Stimulated activated CD8-positive, alpha-beta memory T cell treated with anti-CD3 and anti-CD28 coated beads, Interleukin-15, amount 100 ng/mL, for 48 hours (primary cell): ENCODE measurements at regions not wholly inside any gene's neighbourhood (a gene's known extent, or its start where the extent isn't known, plus 50 kb on each side); places are given as distances from the start of the nearest gene placed in this dataset.

ENCODE experiments used
- DNase-seq, 2 donors: peaks; one replicate each; pipeline ENCODE4 v3.0.0-alpha.2; 2020; ENCODE audit warnings: low read depth in 2 of 2

DNA sequence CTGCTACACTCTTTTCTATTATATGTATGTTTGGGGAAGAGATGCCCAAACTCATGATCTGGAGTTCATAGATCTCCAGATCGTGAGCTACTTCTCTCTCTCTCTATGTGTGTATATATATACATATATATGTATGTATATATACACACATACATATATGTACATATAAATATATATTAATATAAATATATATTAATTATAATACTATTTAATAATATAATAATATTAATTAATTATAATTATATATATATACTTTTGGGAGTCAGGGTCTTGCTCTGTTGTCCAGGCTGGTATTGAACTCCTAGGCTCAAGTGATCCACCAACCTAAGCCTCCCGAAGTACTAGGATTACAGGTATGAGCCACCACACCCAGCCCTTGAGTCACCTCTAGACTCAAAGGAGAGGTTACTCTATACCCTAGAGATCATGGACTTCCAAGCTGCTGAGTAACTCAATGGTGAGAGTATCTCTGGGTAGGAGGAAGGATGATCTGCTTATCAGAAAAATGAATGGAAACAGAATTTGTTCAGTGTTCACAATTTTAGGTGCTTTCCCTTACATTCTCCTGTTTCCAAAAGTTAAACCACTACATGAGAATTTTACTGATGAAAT, 463.5 kb upstream of the TRIB2 start:
- no peak for DNase-seq

DNA sequence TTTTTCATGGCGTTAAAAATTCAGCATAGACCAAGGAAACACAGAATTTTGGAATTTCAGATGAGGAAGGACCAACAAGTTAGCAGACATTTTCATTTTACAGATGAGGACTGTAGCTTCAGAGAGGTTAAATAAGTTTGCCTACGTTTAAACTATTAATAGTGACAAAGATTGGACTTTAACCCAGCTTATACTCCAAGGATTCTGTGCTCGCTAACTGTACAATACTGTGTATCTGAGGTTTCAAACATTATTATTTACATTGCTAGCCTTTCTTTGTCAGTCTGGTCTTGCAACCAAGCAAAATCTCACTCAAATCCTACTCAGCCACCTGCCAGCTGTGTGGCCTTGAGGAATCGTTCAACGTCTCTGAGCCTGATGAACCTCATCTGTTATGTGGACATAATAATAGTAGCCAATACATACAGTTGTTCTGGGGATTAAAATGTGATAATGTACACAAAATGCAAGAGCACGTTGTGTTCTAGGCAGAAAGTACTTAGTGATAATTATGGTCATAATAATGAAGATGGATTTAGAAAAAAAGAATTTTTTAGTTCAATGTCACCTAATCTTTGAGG, 462.4 kb upstream of the TRIB2 start:
- DNase-seq: no peak

DNA sequence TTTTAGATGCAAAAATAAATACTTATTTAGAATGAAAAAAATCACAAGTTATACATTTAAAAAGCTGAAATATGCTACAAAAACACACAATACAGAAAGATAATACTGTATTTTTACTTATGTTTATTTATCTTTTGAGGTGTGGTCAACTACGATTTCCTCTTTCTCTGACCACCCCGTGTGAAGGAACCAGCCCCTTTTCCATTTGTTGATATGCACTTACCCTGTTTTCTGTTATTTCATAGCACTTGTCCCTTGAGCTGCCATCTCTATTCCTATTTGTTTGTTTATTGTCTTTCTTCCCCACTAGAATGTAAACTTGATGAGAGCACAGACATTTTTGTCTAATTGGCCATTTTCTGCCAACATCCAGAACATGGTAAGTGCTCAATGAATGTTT, 460.5 kb upstream of the TRIB2 start:
- DNase-seq: no peak

DNA sequence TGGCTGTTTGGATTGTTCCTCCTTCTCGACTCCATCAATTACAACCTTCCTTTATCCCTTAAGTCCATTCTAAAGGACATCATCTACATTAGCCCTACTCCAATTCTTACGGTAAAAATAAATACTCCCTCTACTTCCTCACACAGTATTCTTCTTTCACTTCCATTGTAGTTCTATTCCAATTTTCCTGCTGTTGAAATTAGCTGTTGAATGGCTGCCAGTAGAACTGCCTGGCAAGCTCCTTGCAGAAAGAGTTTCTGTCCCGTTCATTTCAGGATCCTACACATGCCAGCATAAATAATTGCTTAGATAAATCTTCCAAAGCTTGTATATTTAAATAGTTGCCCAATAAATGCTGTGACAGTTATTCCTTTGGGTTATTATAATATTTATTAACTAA, 459.3 kb upstream of the TRIB2 start:
- DNase-seq: no peak

DNA sequence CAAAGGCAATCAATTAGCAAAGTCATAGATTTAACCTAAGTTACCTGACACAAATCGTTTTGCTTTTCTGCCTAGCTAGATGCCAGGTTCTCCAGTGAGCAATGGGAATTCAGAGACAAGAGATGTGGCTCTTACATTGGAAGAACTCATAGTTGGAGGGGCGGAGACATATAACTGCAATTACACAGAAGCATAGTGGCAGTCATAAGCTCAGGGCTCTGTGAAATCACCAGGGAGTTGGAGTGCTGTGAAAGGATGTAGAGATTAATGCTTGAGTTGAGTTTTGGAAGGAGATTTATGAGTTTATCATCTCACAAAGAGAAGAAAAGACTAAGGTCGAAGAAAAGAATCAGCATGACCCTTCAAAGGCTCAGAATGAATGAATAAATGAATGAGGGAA, 457.2 kb upstream of the TRIB2 start:
- DNase-seq: no peak

DNA sequence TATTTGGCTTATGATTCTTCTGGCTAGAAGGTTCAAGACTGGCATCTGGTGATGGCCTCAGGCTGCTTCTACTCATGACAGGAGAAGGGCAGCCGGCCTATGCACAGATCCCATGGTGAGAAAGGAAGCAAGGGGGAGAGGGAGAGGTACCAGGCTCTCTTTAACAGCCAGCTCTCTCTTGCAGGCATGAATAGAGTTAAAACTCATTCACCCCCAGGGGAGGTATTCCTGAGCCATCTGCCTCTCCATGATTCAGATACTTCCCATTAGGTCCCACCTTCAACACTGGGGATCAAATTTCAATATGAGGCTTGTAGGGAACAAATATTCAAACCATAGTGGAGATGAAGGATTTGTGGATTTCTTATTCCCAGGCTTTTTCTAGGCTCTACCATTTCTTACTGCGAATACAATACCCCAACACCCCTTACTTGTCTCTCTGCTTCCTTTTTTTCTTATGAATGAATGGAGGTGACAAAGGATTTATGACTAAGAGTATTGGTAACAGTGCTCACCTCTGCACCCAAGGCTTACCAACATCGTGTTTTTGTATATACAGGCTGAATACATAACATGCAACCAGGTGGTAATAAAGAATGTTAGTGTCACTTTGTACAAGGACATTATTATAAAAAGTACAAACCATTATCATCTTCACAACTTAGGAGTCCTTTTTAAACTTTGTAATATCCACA, 454.6 kb upstream of the TRIB2 start:
- DNase-seq: no peak

DNA sequence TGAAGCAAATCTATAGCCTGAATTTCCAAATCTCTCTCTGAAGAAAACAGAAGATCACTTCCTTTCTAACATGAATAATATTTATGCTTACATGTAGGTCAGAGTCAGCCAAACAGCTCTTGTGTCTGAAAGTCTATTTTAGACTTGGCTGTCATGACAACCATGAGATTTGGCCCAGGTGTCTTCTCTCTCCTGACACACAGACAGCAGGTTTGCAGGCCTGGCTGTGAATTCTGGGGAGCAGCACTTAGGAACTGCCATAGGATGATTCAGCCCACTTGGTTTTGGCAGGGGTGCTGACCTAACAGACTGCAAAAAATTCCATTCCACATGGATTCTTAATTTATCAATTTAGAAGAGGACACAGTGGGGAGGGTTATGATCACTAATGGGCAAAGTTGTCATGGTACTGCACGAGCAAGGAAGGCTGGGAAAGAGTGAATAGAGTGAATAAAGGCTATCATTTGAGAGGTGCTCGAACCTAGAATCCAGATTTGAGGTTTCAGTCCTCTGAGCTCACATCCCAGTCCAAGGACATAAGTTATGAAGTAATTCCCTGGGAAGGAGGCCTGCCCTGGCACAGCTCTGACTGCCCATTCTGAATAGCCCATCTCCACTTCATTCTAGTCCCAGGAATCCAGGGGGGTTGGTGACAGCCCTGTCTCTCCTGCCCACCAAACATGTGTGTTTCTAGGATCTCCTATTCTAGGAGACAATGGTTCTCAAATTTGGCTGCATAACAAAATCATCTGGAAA, 453.9 kb upstream of the TRIB2 start:
- no peak for DNase-seq

DNA sequence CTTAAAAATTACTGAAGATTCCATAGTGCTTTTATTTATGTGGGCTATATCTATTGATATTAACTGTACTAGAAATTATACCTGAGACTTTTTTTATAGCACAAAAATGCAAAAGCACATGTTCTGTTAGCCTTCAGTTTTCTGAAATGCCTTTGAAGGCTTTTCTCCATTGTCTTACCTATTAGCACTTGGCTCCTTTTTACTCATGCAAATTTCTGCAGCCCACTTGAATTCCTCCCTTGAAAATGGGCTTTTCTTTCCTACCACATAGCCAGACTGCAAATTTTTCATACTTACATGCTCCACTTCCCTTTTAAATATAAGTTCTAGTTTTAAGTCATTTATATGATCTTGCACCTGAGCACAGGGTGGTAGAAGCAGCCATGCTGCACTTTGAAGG, 453.0 kb upstream of the TRIB2 start:
- no peak for DNase-seq

DNA sequence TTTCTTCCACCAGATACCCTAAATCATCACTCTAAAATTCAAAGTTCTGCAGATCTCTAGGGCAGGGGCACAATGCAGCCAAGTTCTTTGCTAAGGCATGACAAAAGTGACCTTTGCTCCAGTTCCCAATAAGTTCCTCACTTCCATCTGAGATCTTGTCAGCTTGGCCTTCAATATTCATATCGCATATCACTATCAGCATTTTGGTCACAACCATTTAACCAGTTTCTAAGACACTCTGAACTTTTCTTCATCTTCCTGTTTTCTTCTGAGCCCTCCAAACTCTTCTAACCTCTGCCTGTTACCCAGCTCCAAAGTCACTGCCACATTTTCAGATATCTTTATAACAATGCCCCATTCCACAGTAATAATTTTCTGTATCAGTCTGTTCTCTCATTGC, 452.6 kb upstream of the TRIB2 start:
- no peak for DNase-seq

DNA sequence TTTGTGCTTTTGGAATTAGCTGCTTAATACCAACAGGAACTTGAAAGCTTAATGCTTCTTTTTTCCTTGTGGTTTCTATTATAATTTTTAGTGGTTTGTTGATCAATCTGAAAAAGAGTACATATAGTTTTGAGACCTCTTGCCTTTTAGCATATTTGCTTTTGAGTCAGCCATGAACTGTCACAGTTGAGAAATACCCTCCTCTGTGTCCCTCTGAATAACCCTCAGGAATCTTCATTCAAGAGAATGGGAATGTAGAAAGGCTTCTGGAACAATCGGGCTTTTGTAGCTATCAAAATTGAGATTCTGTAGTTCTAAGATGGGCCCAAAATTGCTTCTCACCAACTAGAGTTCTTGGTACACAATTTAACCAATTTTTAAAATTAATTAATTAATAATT, 451.1 kb upstream of the TRIB2 start:
- DNase-seq: no peak

DNA sequence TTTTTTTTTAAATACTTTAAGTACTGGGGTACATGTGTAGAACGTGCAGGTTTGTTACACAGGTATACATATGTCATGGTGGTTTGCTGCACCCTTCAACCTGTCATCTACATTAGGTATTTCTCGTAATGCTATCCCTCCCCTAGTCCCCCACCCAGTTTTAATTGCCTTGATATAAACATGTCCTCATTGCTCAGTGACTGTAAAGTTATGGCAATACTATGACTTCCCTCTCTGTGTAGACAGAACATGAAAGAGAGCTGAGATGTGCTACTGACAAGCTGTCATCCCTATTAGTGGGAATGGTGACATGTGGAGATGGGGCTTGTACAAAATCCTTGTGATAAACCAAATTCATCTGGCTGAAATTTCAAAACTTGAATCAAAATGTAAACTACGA, 449.7 kb upstream of the TRIB2 start:
- no peak for DNase-seq

DNA sequence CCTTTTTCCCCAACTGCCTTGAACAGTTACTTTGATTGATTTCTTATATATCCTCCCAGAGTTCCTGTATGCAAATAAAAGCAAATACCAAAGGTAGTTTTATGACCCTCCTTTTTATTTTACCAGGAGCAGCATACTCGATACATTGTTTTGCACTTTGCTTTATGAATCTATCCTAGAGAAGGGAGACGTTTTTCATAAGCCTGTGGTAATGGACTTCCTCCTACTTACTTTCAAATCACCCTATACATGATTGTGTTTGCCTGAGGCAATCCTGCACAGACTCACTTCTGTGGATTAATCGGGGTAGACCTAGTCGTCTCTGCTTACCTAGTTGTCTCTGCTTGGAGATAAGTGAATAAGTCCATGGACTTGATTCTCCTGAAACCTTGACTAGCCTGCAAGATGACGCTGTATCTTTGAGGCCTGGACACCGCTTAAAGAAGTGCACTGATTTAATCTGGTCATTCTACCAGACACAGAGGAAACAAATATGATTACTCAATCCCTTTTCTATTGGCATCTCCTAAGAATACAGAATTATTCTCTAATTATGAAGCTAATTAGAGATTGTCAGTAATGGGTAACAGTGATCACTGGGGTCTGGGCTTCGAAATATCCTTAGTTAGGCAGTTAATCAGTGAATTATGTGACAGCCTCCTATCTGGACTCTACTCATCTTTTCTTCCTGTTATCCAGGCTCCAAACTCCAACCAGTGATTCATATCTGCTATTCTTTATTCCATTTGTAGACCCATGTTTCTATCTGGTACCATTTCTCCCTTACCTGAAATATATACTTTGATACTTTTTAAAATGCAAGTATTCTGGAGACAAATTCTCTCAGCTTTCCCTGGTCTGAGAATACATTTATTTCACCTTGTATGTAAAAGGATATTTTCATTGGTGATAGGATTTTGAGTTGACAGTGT, 447.4 kb upstream of the TRIB2 start:
- no peak for DNase-seq

DNA sequence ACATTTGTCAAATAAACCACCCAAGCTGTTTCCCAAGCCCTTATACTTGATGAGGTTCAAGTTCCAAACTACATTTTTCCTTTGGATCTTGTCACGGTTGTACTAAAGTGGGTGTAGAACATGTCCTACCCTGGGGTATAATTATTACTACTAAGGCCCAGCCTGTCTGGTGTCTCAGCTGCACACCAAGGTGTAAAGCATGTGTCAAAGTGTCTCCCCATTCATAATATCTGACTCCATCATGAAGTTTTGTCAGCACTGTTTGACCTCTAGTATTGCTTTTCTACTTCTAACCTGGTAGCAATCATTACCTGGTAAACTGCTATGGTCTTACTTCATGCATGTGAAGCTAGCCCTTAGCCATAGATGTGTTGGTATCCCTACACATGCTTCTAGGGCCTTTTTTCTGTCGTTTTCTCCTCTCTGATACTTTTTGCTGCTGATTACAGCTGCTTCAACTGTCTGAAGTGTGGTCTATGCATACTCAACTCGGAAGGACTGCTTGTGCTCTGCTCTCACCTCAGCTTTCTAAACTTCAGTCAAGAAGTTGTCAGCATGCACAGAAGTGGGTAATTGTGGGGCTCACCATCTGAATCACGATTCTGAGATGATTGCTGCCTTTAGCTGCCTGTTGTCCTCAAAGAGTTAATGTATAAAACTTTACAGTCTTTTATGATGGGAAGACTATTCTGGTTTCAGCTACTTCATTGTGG, 445.7 kb upstream of the TRIB2 start:
- peak in 1 of 2 donors; percentile 7 for DNase-seq

DNA sequence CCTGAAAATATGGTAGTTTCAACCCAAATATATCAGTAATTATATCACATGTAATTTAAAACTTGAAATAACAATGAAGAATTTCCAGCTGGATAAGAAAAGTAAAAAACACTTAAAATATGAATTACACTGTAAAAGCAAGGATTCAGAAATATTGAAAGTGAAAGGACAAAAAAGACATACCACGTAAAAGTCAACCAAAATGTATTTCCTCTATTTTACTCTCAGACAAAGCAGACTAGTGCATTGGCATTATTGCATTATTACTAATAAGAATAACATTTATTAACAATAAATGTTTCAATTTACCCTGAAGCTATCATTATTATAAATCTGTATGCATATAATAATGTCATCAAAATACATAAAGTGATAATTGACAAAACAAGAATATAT, 445.1 kb upstream of the TRIB2 start:
- DNase-seq: no peak

DNA sequence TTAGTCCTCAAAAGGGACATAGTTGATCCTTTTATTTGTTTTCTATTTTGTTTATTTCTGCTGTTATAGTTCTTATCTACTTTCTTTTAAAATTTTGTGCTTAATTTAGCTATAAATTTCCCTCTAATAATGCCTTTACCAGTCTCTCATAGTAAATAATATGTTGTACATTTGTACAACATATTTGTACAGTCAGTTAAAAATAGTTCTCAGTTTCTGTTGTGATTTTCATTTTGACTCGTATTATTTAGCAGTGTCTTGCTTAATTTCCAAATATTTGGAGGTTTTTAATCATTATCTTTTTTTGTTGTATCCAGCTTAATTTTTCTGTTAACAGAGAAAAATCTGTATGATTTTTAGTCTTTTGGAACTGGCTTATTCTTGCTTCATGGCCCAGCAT, 443.6 kb upstream of the TRIB2 start:
- DNase-seq: no peak

DNA sequence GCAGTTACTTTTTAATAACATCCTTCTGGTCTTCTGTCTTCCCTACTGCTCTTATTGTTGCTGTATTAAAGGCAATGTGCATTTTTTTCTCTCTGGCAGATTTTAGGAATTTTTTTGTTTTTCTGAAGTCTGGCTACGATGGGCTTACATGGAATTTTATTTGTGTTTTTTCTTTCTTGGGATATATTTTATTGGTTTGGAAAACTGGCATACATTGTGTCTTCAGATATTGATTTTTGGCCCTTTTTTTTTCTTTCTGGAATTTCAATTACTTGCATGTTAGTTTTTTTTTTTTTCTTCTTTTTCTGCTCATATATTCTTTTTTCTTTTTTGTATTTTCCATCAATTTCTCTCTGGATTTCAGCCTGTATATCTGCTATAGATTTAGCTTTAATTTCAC, 442.1 kb upstream of the TRIB2 start:
- no peak for DNase-seq

DNA sequence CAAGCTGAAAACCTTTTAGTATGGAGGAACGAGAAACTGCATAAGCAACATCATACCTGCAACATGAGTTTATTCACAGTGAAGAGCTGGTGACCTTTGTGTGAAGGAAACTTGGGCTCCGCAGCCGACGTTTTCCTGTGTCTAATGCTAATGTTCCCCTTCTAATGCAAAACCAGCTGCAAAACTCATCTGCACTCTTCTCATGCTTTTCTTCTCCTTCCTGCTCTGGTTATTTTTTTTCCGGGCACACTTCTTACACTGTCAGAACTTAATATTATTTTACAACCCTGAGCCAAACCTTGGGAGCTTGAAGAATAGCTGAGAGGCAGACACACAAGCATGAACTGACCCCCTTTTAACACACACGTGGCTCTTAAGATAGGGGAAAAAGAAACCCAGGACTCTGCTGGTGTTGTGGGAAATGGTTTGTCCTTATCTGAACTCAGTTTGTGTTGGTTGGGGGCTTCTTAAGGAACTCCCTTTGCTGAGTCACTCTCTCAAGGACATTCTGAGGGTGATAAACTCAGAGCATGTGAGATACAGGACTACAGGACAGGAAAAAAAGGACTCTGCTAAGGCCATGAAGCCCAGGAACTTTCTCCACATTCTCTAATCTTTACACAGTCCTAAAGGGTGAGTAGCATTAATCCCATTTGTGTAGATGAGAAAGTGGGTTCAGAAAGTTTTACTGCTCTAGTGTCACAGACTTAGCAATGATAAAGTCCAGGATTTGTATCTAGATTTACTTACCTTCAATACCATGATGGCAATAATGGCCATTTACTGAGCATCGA, 439.3 kb upstream of the TRIB2 start:
- DNase-seq: no peak

DNA sequence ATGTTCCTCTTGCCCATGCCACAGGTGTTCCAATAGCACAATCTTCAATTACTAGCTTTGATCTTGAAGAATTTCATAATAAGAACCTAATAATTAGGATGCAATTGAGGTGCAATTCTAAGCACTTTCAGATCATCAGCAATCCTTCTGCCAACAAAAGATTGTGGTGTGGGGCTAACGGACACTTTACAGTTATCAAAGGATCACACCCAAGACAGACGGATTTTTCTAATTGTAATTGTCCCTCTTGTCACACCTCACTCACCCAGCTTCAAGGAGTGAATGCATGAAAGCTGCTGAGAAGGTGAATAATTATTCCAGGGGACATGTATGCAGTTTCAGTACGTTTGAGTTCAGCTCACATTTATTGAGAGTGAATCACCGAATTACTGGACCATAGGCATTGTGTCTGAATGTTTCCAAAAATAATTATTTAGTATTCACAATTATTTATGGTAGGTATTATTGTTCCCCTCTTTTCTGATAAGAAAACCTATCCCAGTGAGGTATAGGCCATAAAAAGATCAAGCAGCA, 438.5 kb upstream of the TRIB2 start:
- no peak for DNase-seq

DNA sequence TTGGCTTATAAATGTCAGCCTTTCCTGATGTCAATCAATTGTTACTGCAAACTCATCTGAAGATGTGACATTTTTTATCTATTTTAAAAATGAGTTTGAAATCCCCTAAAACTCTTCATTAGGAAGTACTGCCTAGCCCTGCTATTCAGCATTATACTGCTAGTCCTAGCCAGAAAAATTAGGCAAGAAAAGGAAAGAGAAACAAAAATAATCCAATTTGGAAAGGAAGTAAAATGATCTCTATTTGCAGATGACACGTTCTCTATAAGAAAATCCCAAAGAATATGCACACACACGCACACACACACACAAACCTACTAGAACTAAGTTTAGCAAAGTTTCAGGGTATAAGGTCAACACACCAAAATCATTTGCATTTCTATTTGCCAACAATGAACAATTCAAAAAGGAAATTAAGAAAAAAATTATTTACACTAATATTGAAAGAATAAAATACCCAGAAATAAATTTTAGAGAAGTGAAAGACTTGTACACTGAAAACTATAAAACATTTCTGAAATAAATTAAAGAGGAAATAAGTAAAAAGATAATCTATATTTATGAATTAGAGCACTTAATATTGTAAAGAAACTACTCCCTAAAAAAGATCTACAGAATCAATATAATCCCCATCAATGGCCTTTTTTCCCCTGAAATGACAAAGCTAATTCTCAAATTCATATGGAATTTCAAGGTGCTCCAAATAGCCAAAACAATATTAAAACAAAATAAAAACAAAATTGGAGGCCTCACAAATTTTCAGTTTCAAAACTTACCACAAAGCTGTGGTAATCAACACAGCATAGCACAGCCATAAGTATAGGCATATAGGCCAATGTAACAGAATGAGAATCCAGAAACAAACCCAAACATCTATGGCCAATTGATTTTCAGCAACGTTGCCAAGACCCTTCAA, 433.7 kb upstream of the TRIB2 start:
- DNase-seq: no peak
